WTC11 (cell line): ENCODE measurements at regions not wholly inside any gene's neighbourhood (a gene's known extent, or its start where the extent isn't known, plus 50 kb on each side); places are given as distances from the start of the nearest gene placed in this dataset.

Experiments
- ATAC-seq: fragments of 200-7000 bp; cut with Tn5 transposase; 2 replicates; pipeline ENCODE4 v1.10.0; 2021; ENCODE audit warnings: mild to moderate bottlenecking, moderate library complexity
- CTCF ChIA-PET: fragments of 300-600 bp; sonication (Branson Sonifier 250); formaldehyde crosslinking; loops from one replicate; lab custom pipeline; 2021; ENCODE audit warnings: antibody characterized with exemption; lab: Charles Lee
- POLR2A ChIA-PET: fragments of 350-600 bp; sonication (Branson Sonifier 250); formaldehyde crosslinking; loops from one replicate; lab custom pipeline; 2021; ENCODE audit warnings: antibody characterized with exemption; lab: Charles Lee
- DNase-seq: peaks from one replicate; pipeline ENCODE4 v3.0.0; 2021; ENCODE audit warnings: low spot score
- H3K27ac Mint-ChIP-seq: 2 replicates; pipeline ENCODE4 v1.8.0; 2021; ENCODE audit warnings: mixed read lengths
- H3K27me3 Mint-ChIP-seq: 2 replicates; pipeline ENCODE4 v1.8.0; 2021; ENCODE audit warnings: low read depth, mild to moderate bottlenecking, moderate library complexity, mixed read lengths
- H3K36me3 Mint-ChIP-seq: 2 replicates; pipeline ENCODE4 v1.8.0; 2021; ENCODE audit warnings: mixed read lengths
- H3K4me1 Mint-ChIP-seq: 2 replicates; pipeline ENCODE4 v1.8.0; 2022; ENCODE audit warnings: mixed read lengths
- H3K4me3 Mint-ChIP-seq: 2 replicates; pipeline ENCODE4 v1.8.0; 2021; ENCODE audit warnings: mild to moderate bottlenecking, moderate library complexity, mixed read lengths
- H3K9me3 Mint-ChIP-seq: 2 replicates; pipeline ENCODE4 v1.8.0; 2021; ENCODE audit warnings: mixed read lengths
- AFF4 ChIP-seq: sonication (generic); formaldehyde crosslinking; IDR thresholded peaks from 2 replicates; pipeline ENCODE4 v1.8.1; 2023; ENCODE audit warnings: mild to moderate bottlenecking, missing genetic modification reagents, borderline replicate concordance
- ATF3 ChIP-seq: sonication (generic); formaldehyde crosslinking; conservative IDR thresholded peaks from 2 replicates; pipeline ENCODE4 v1.8.1; 2022; ENCODE audit warnings: mild to moderate bottlenecking, missing genetic modification reagents
- CBFB ChIP-seq: sonication (generic); formaldehyde crosslinking; IDR thresholded peaks from 2 replicates; pipeline ENCODE4 v1.8.1; 2022; ENCODE audit warnings: mild to moderate bottlenecking, low read depth, missing genetic modification reagents
- ERG ChIP-seq: fragments of 250-450 bp; sonication (Bioruptor Pico); IDR thresholded peaks from 2 replicates; pipeline ENCODE4 v1.8.0; 2021; ENCODE audit warnings: mild to moderate bottlenecking
- FOXP1 ChIP-seq: sonication (generic); formaldehyde crosslinking; IDR thresholded peaks from 2 replicates; pipeline ENCODE4 v1.8.0; 2022; ENCODE audit warnings: missing genetic modification reagents, mild to moderate bottlenecking, moderate library complexity, borderline replicate concordance
- HMGA2 ChIP-seq: fragments of 250-450 bp; sonication (Bioruptor Pico); IDR thresholded peaks from 2 replicates; pipeline ENCODE4 v1.4.0; 2021; ENCODE audit warnings: mild to moderate bottlenecking, moderate library complexity
- NFE2L1 ChIP-seq: sonication (generic); formaldehyde crosslinking; IDR thresholded peaks from 2 replicates; pipeline ENCODE4 v1.8.1; 2023; ENCODE audit warnings: missing genetic modification reagents
- PRDM15 ChIP-seq: sonication (generic); formaldehyde crosslinking; IDR thresholded peaks from 2 replicates; pipeline ENCODE4 v1.8.0; 2022; ENCODE audit warnings: missing genetic modification reagents
- RELA ChIP-seq: sonication (generic); formaldehyde crosslinking; IDR thresholded peaks from 2 replicates; pipeline ENCODE4 v1.8.1; 2022; ENCODE audit warnings: missing genetic modification reagents, mild to moderate bottlenecking, borderline replicate concordance
- SMAD4 ChIP-seq: sonication (generic); formaldehyde crosslinking; IDR thresholded peaks from 2 replicates; pipeline ENCODE4 v1.8.0; 2022; ENCODE audit warnings: mild to moderate bottlenecking, missing genetic modification reagents
- STAT6 ChIP-seq: sonication (generic); formaldehyde crosslinking; conservative IDR thresholded peaks from 2 replicates; pipeline ENCODE4 v1.8.1; 2023; ENCODE audit warnings: mild to moderate bottlenecking, low read depth, missing genetic modification reagents, moderate library complexity
- TCF7 ChIP-seq: sonication (generic); formaldehyde crosslinking; IDR thresholded peaks from 2 replicates; pipeline ENCODE4 v1.8.0; 2022; ENCODE audit warnings: mild to moderate bottlenecking, low read depth, missing genetic modification reagents, moderate library complexity
- ZBTB43 ChIP-seq: sonication (generic); formaldehyde crosslinking; IDR thresholded peaks from 2 replicates; pipeline ENCODE4 v1.8.1; 2023; ENCODE audit warnings: mild to moderate bottlenecking, missing genetic modification reagents
- ZNF121 ChIP-seq: sonication (generic); formaldehyde crosslinking; IDR thresholded peaks from 2 replicates; pipeline ENCODE4 v1.8.0; 2023; ENCODE audit warnings: missing genetic modification reagents
- ZNF281 ChIP-seq: sonication (generic); formaldehyde crosslinking; IDR thresholded peaks from 2 replicates; pipeline ENCODE4 v1.8.0; 2023; ENCODE audit warnings: mild to moderate bottlenecking, missing genetic modification reagents
- ZNF317 ChIP-seq: sonication (generic); formaldehyde crosslinking; IDR thresholded peaks from 2 replicates; pipeline ENCODE4 v1.8.1; 2023; ENCODE audit warnings: low read depth, mild to moderate bottlenecking, moderate library complexity, missing genetic modification reagents, borderline replicate concordance
- ZNF532 ChIP-seq: fragments of 250-450 bp; sonication (Bioruptor Pico); IDR thresholded peaks from 2 replicates; pipeline ENCODE4 v1.9.0; 2021; ENCODE audit warnings: mild to moderate bottlenecking, borderline replicate concordance

- DNase-seq (no peak), ATAC-seq (no peak)
- H3K9me3 Mint-ChIP-seq, result no peaks in the 10 kb centered on the region
- H3K36me3 Mint-ChIP-seq, result no peaks in the 10 kb centered on the region
- no peak overlapping the region for H3K4me3 Mint-ChIP-seq
- no peaks in the 10 kb centered on the region for H3K4me1 Mint-ChIP-seq
- ChIA-PET POLR2A (no interaction called here), CTCF (no interaction called here)
- H3K27ac Mint-ChIP-seq, result no peak overlapping the region
- H3K27me3 Mint-ChIP-seq, result no peaks in the 10 kb centered on the region
- TF ChIP-seq CBFB (CRISPR knock-in tag), result no peak
- no peak for TF ChIP-seq RELA (CRISPR knock-in tag)
- no peak for TF ChIP-seq ERG (CRISPR knock-in tag)
- no peak for TF ChIP-seq ZNF317 (CRISPR knock-in tag)
- no peak for TF ChIP-seq AFF4 (CRISPR knock-in tag)
- no peak for TF ChIP-seq NFE2L1 (CRISPR knock-in tag)
- TF ChIP-seq SMAD4 (CRISPR knock-in tag), result no peak
- no peak for TF ChIP-seq PRDM15 (CRISPR knock-in tag)
- TF ChIP-seq ZNF121, result no peak
- no peak for TF ChIP-seq STAT6 (CRISPR knock-in tag)
- TF ChIP-seq FOXP1 (CRISPR knock-in tag), result no peak
- no peak for TF ChIP-seq TCF7 (CRISPR knock-in tag)
- TF ChIP-seq ZBTB43 (CRISPR knock-in tag), result no peak
- no peak for TF ChIP-seq ATF3 (CRISPR knock-in tag)
- TF ChIP-seq HMGA2 (CRISPR knock-in tag), result no peak
- TF ChIP-seq ZNF281 (CRISPR knock-in tag), result no peak
- TF ChIP-seq ZNF532 (CRISPR knock-in tag), result no peak
Observed at GRCh38 chr3:18787441-18787840, 360.9 kb upstream of the KCNH8 start.
